ENCODE measurements at regions not wholly inside any gene's neighbourhood (a gene's known extent, or its start where the extent isn't known, plus 50 kb on each side); places are given as distances from the start of the nearest gene placed in this dataset.

GRCh38 chr18:75677696-75678455, 250.4 kb upstream of the SMIM21 start:
- H3K4me1 Mint-ChIP-seq (ENCODE audit: unreplicated experiment), result no peaks in the 10 kb centered on the region
- no peak overlapping the region for H3K27ac Mint-ChIP-seq (ENCODE audit: unreplicated experiment)
- no peaks in the 10 kb centered on the region for H3K36me3 Mint-ChIP-seq (ENCODE audit: low read depth, unreplicated experiment)
- H3K4me3 Mint-ChIP-seq (ENCODE audit: unreplicated experiment), result no peak overlapping the region
- no peaks in the 10 kb centered on the region for H3K9me3 Mint-ChIP-seq (ENCODE audit: unreplicated experiment)
- TF ChIP-seq CTCF (IDR thresholded peaks at IDR 0.05; ENCODE audit: unreplicated experiment), result no peak
- peaks cover 5% of the 10 kb centered on the region for H3K27me3 Mint-ChIP-seq (ENCODE audit: unreplicated experiment)
- no peak for DNase-seq (ENCODE audit: low spot score)

GRCh38 chr18:75660932-75661331, 233.4 kb upstream of the SMIM21 start:
- DNase-seq (ENCODE audit: low spot score), result no peak
- peaks cover 1% of the 10 kb centered on the region for H3K27me3 Mint-ChIP-seq (ENCODE audit: unreplicated experiment)
- H3K4me1 Mint-ChIP-seq (ENCODE audit: unreplicated experiment), result peaks cover 18% of the 10 kb centered on the region
- H3K27ac Mint-ChIP-seq (ENCODE audit: unreplicated experiment), result no peak overlapping the region
- no peaks in the 10 kb centered on the region for H3K36me3 Mint-ChIP-seq (ENCODE audit: low read depth, unreplicated experiment)
- no peak for TF ChIP-seq CTCF (IDR thresholded peaks at IDR 0.05; ENCODE audit: unreplicated experiment)
- no peak overlapping the region for H3K4me3 Mint-ChIP-seq (ENCODE audit: unreplicated experiment)
- H3K9me3 Mint-ChIP-seq (ENCODE audit: unreplicated experiment), result peaks cover 13% of the 10 kb centered on the region

GRCh38 chr18:75659535-75660023, 232.1 kb upstream of the SMIM21 start:
- peaks cover 30% of the 10 kb centered on the region for H3K4me1 Mint-ChIP-seq (ENCODE audit: unreplicated experiment)
- DNase-seq (ENCODE audit: low spot score), result no peak
- peaks cover 1% of the 10 kb centered on the region for H3K27me3 Mint-ChIP-seq (ENCODE audit: unreplicated experiment)
- no peak for TF ChIP-seq CTCF (IDR thresholded peaks at IDR 0.05; ENCODE audit: unreplicated experiment)
- H3K4me3 Mint-ChIP-seq (ENCODE audit: unreplicated experiment), result no peak overlapping the region
- peaks cover 13% of the 10 kb centered on the region for H3K9me3 Mint-ChIP-seq (ENCODE audit: unreplicated experiment)
- H3K36me3 Mint-ChIP-seq (ENCODE audit: low read depth, unreplicated experiment), result no peaks in the 10 kb centered on the region
- no peak overlapping the region for H3K27ac Mint-ChIP-seq (ENCODE audit: unreplicated experiment)

GRCh38 chr18:75658330-75658729, 230.8 kb upstream of the SMIM21 start:
- Mint-ChIP-seq H3K36me3 (ENCODE audit: low read depth, unreplicated experiment) (no peaks in the 10 kb centered on the region), H3K4me3 (ENCODE audit: unreplicated experiment) (peak overlapping the region; percentile 27), H3K27me3 (ENCODE audit: unreplicated experiment) (peaks cover 1% of the 10 kb centered on the region), H3K9me3 (ENCODE audit: unreplicated experiment) (peaks cover 10% of the 10 kb centered on the region), H3K4me1 (ENCODE audit: unreplicated experiment) (peaks cover 34% of the 10 kb centered on the region), H3K27ac (ENCODE audit: unreplicated experiment) (no peak overlapping the region)
- no peak for TF ChIP-seq CTCF (IDR thresholded peaks at IDR 0.05; ENCODE audit: unreplicated experiment)
- DNase-seq (ENCODE audit: low spot score), result no peak

GRCh38 chr18:75656563-75657247, 229.2 kb upstream of the SMIM21 start:
- peaks cover 4% of the 10 kb centered on the region for H3K9me3 Mint-ChIP-seq (ENCODE audit: unreplicated experiment)
- H3K36me3 Mint-ChIP-seq (ENCODE audit: low read depth, unreplicated experiment), result no peaks in the 10 kb centered on the region
- H3K27ac Mint-ChIP-seq (ENCODE audit: unreplicated experiment), result peak overlapping the region; percentile 88
- peaks cover 1% of the 10 kb centered on the region for H3K27me3 Mint-ChIP-seq (ENCODE audit: unreplicated experiment)
- no peak for TF ChIP-seq CTCF (IDR thresholded peaks at IDR 0.05; ENCODE audit: unreplicated experiment)
- no peak for DNase-seq (ENCODE audit: low spot score)
- H3K4me1 Mint-ChIP-seq (ENCODE audit: unreplicated experiment), result peaks cover 34% of the 10 kb centered on the region
- no peak overlapping the region for H3K4me3 Mint-ChIP-seq (ENCODE audit: unreplicated experiment)

Measured in endothelial cell (in vitro differentiated cells).